RPMI8226 (cell line): ENCODE measurements at regions not wholly inside any gene's neighbourhood (a gene's known extent, or its start where the extent isn't known, plus 50 kb on each side); places are given as distances from the start of the nearest gene placed in this dataset.

ENCODE experiments used
- DNase-seq: peaks from one replicate; pipeline ENCODE4 v3.0.0-alpha.2; 2015

DNA sequence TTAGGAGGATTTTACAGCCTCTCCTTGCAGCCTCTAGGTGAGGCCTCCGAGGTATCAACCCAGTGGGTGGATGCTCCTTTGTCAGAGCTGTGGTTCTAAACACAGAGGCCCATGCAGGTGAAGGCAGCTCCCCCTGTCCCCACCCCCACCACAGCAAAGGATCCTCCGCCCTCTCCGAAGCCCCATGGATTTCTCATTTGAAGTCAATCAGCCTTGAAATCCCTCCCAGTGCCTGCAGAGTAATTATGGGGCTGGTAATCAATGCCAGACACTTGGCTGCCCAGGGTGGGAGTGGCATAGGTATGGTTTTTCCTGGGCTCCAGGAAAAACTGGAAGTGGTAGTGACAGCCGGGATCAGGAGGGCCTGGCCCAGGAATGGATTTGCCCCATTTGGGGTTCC lies 119.5 kb upstream of the CSF3R start:
- no peak for DNase-seq

GRCh38 chr1:36599828-36600227 lies 117.1 kb upstream of the CSF3R start:
- DNase-seq, result no peak

DNA sequence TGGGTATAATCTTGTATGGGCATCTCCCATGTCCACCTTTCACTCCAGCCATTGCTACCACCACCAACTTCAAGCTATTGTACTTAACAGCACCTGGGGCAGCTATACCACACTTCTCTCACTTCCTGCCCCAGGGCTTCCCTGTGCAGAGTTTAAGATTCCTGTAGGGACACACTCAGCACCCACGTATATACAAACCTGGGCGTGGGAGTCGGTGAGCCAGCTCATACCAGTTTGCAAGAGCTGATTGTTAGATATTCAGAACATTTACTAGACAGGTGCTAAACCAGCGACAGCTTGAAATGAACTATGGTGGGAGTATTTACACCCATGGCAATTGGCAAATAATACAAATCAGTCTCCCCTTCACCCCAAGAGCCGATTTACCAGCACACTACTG lies 114.8 kb upstream of the CSF3R start:
- DNase-seq, result no peak

DNA sequence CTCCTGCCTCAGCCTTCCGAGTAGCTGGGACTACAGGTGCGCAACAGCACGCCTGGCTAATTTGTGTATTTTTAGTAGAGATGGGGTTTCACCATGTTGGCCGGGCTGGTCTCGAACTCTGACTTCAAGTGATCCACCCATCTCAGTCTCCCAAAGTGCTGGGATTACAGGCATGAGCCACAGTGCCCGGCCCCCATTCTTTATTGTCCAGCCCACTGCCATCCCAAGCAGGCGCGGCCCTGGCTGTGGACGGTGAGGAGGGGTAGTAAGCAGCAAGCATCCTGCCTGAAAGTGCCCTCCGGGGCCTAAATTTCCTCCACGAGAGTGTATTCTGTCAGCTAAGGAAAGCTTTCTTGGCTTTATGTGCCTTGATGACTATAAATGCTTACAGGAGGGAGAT lies 113.2 kb upstream of the CSF3R start:
- no peak for DNase-seq

- DNase-seq, result no peak
These were observed 112.6 kb upstream of the CSF3R start for GRCh38 chr1:36595349-36595748.

- no peak for DNase-seq
These were observed 111.3 kb upstream of the CSF3R start for GRCh38 chr1:36594023-36594422.

GRCh38 chr1:36591278-36591677 lies 108.6 kb upstream of the CSF3R start:
- no peak for DNase-seq

DNA sequence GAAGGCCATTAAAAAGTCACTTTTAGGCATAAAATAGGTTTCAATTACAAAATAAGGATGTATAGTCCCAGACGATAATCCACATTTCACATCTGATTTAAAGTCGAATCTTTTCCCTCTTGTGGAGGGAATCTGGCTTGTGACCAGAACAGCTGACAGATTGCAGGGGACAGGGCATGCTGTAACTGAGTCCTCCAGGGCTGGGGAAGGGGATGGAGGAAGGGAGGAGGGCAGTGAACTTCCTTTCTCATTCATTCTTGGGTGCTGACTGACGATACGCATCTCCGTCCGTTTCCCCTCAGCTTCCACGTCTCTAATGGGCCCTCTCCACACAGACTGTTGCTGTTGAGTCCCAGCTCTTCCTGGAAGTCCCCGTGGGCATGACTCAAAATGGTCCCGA lies 108.1 kb upstream of the CSF3R start:
- no peak for DNase-seq

- no peak for DNase-seq
These were observed 107.6 kb upstream of the CSF3R start for GRCh38 chr1:36590264-36590663.

GRCh38 chr1:36588972-36589371 lies 106.3 kb upstream of the CSF3R start:
- DNase-seq, result no peak

DNA sequence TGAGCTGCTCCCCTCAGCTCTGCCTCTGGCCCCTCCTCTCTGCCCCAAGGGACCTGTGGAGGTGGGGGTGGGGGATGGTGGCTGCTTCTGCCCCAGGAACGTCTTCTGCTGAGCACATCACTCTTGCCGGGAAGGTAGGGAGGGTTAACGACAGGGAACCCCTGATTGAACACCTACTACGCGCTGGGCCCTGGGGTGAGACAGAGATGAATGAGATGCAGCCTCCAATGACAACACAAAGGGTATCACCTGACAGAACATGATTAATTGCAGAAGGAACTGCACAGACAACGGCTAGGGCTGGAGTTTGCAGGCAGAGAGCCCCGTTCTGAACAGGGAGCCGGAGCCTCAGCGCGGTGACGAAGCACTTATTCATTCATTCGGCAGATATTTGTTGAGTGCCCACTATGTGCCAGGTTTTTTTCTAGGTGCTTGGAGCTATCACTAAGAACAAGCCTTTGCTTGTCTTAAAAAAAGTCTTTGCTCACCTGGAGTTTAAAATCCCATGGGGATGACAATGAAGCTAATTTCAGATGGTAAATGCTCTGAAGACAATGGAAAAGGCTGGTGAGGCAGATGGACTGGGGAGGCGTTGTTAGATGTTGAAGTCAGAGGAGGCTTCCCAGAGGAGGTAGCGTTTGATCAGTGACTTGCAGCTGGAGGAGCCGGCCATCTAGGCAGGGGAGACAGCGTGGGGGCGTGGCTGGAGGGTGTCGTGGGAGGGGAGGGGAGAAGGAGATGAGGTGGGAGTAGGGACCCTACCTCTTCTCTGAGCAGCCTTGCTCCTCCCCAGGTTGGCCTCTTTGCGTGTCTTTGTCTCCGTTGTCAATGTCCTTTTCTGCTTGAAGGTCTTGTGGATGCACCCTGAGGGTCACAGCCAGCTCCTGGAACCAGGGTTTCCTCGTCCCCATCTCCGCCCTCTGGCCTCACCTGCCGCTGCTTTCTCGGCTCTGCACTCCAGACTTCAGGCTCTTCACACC lies 103.1 kb upstream of the CSF3R start:
- DNase-seq, result no peak

DNA sequence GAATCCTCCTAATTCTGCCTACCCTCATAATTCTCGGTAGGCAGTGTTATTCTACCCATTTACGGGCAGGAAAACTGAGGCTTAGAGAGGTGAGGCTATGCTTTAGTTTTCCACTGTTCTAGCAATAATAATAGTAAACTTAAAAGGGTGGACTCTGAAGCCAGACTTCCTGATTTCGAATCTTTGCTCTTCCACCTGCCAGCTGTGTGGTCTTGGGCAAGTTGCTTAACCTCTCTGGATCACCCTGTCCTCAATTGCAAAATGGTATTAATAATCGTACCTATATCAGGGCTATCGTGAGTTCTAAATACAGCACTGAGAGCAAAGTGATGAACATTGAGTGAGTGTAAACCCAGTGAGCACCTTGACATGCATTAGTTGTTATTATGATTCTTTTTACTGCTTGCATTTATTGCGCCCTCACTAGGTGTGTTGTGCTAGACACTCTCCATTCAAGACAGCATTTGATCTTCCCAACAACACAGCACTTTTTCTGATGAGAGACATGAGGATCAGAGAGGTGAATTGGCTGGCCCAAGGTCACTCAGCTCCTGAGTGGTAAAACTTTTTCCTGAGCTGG lies 102.3 kb upstream of the CSF3R start:
- no peak for DNase-seq

GRCh38 chr1:36583980-36584782 lies 101.5 kb upstream of the CSF3R start:
- DNase-seq, result no peak

DNA sequence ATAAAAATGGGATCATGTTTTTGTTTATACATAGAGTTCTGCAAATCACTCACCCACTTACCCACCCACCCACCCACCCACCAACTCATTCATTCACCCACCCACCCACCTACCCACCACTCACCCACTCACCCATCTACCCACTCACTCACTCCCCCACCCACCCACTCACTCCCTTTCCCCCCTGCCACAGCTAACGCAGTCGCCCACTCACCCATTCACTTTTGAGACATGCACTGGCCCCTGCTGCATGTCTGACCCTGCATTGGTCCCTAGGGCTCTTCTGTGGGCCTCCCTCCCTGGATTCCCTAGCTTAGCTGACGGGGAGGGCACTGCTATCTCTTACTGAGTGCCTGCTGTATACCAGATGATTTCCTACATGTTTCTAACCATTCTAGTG lies 100.4 kb upstream of the CSF3R start:
- no peak for DNase-seq

DNA sequence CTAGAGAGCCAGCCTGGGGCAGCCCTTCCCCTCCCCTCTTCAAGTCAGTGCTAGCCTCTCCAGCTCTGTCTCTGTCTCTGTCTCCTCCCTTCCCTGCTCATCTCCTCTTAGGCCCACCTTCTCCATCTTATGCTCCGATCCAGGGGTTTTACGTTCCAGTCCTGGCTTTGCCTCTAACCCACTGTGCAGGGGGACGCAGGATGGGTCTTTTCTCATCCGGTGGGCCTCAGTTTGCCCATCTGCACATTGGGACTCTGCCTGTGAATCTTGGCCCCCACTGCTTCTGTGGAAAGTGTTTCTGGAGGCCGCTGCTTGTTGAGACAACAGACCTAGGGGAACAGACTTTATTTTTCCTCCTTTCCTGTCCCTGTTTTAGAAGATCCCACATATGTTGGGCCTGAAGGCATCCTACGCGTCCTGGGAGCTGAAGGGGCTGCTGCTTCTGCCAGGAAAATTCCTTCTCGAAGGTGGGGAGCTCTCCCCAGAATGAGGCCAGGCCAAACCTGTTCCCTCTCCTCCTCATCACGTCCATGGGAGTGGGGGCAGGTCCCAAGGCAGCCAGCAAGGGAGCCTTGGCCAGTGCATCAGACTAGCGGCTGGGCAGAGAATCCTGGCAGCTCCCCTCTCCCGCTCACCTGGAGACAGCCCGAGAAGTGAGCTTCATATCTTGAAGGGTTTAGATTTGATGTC lies 99.5 kb upstream of the CSF3R start:
- DNase-seq, result no peak

DNA sequence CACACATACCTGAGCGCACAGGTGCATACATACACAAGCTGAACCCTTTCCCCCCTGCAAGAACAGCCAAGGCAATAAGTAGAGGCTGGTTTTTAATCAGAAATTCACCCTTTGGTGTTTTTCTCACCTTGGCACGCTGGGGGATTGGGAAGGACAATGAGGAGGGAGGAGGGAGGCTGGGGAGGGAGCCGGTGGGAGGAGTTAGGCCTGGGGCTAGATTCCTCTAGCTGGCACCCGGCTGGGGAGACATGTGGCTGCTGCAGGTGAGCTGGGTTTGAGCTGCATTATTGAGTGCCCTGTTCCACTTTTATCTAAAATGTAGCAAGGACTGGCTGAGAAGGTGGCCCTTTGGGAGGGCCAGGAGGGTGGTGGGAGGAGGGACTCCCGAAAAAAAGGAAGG lies 97.8 kb upstream of the CSF3R start:
- DNase-seq, result no peak

- DNase-seq, result no peak
These were observed 96.3 kb upstream of the CSF3R start for GRCh38 chr1:36579039-36579438.

DNA sequence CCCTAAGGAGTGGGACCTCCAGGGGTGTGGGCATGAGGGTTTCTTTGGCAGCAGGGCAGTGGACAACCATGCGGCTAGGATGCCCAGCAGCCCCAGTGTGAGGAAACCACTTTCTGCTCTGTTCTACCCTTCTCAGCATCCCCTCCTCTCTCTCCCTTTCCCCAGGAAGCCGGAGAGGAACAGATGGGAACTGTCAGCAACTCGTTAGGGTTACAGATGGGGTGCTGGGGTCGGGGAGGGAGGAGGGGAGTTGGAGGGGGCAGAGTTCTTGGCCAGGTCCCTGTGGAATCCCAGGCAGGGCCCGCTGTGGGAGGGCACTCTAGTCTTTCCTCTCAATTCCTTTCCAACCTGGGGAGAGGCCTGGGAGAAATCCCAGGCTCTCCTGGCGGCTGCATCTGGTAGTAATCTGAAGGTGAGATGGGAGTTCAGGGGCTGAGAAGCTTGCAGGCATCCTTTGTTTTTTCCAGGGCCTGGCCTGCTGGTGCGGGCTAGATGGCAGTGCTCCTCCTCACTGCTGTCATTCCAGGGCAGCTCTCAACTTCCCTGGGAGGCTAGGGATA lies 93.9 kb upstream of the CSF3R start:
- no peak for DNase-seq

- peak; percentile 60 for DNase-seq
These were observed 93.4 kb upstream of the CSF3R start for GRCh38 chr1:36576118-36576517.

DNA sequence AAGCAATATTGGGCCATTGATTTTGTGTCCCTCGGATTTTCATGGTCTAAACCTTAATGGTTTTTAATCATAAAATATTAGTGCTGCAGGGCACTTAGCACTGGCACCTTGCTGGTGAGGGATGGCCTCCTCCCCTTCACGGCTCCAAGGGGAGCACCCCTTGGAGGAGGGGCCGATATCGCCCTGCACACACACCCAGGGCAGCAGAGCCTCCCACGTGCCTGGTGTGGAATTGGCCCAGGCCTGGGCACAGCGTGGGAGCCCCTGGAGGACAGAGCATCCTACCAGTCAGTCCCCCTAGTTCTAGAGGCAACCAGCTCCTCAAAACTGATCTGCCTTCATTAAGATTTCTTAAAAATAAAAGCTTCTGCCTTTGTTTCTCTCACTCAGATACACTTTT lies 90.7 kb upstream of the CSF3R start:
- DNase-seq, result no peak

- DNase-seq, result no peak
These were observed 90.2 kb upstream of the CSF3R start for GRCh38 chr1:36572906-36573305.

GRCh38 chr1:36572142-36572715 lies 89.5 kb upstream of the CSF3R start:
- no peak for DNase-seq
